ENCODE measurements at regions not wholly inside any gene's neighbourhood (a gene's known extent, or its start where the extent isn't known, plus 50 kb on each side); places are given as distances from the start of the nearest gene placed in this dataset.

- DNase-seq (no peak), ATAC-seq (no peak)
- intact Hi-C loops (cut with micrococcal nuclease) = no loop called here
These were observed 61.3 kb upstream of the LPP start for GRCh38 chr3:188092648-188093047.

GRCh38 chr3:188095431-188095830 lies 58.5 kb upstream of the LPP start:
- ATAC-seq = no peak
- intact Hi-C loops (cut with micrococcal nuclease) = no loop called here

GRCh38 chr3:188097791-188098190 lies 56.2 kb upstream of the LPP start:
- peak; percentile 89 for ATAC-seq
- intact Hi-C loops (cut with micrococcal nuclease) = no loop called here

More at GRCh38 chr3:188095431-188095830, 58.5 kb upstream of the LPP start:
- DNase-seq = no peak

GRCh38 chr3:188099907-188100306 lies 54.0 kb upstream of the LPP start:
- no peak for ATAC-seq
- no peak for DNase-seq
- intact Hi-C loops (cut with micrococcal nuclease) = no loop called here

More at GRCh38 chr3:188097791-188098190, 56.2 kb upstream of the LPP start:
- peak; percentile 46 for DNase-seq

GRCh38 chr3:188102861-188103547 lies 51.0 kb upstream of the LPP start:
- ATAC-seq (no peak), DNase-seq (no peak)
- intact Hi-C loops (cut with micrococcal nuclease) = no loop called here

- intact Hi-C loops (cut with micrococcal nuclease) = no loop called here
- DNase-seq (no peak), ATAC-seq (no peak)
These were observed 49.9 kb upstream of the LPP start for GRCh38 chr3:188104050-188104449.
